GM13977 (cell line): ENCODE measurements at regions not wholly inside any gene's neighbourhood (a gene's known extent, or its start where the extent isn't known, plus 50 kb on each side); places are given as distances from the start of the nearest gene placed in this dataset.

Experiments
- DNase-seq: peaks from one replicate; pipeline ENCODE4 v3.0.0; 2012; ENCODE audit warnings: low spot score
- CTCF ChIP-seq: IDR thresholded peaks from 2 replicates; pipeline ENCODE4 v1.5.1; 2012; ENCODE audit warnings: mild to moderate bottlenecking, control low read depth; ENCODE audit not compliant: insufficient read depth; ENCODE audit errors: extremely low read depth, missing control alignments
- in situ Hi-C: fragments of 300-500 bp; cut with MboI; formaldehyde crosslinking; loops from one replicate; pipeline ENCODE4 v1.12.0; 2022; ENCODE audit warnings: low sequenced_read_pairs, low pct_unique_long_range_greater_than_20kb, mixed read lengths, inconsistent platforms; ENCODE audit not compliant: unreplicated experiment

- TF ChIP-seq CTCF, result no peak
- no peak for DNase-seq
- in situ Hi-C loops, result no loop called here
Observed at GRCh38 chr10:78445308-78445707, 411.6 kb downstream of the RPS24 start.

- no peak for TF ChIP-seq CTCF
- DNase-seq, result no peak
- in situ Hi-C loops, result no loop called here
Observed at GRCh38 chr10:78448470-78448869, 414.8 kb downstream of the RPS24 start.

GRCh38 chr10:78448994-78449418, 415.3 kb downstream of the RPS24 start:
- in situ Hi-C loops, result no loop called here

GRCh38 chr10:78449554-78449953, 415.9 kb downstream of the RPS24 start:
- in situ Hi-C loops, result no loop called here
- no peak for TF ChIP-seq CTCF
- DNase-seq, result no peak

More at GRCh38 chr10:78448994-78449418, 415.3 kb downstream of the RPS24 start:
- TF ChIP-seq CTCF, result no peak
- DNase-seq, result no peak

GRCh38 chr10:78450239-78450638, 416.6 kb downstream of the RPS24 start:
- in situ Hi-C loops, result no loop called here
- no peak for TF ChIP-seq CTCF

GRCh38 chr10:78450807-78451485, 417.3 kb downstream of the RPS24 start:
- TF ChIP-seq CTCF, result no peak
- DNase-seq, result no peak

More at GRCh38 chr10:78450239-78450638, 416.6 kb downstream of the RPS24 start:
- no peak for DNase-seq

More at GRCh38 chr10:78450807-78451485, 417.3 kb downstream of the RPS24 start:
- in situ Hi-C loops, result no loop called here
